HG03196 (cell line): ENCODE measurements at regions not wholly inside any gene's neighbourhood (a gene's known extent, or its start where the extent isn't known, plus 50 kb on each side); places are given as distances from the start of the nearest gene placed in this dataset.
"Not testable (repeated sequence)": the region's sequence is repeated elsewhere in the genome, so short reads cannot be mapped to it uniquely, and the experiment has no call there.

Source experiments
- ATAC-seq: cut with Tn5 transposase; IDR thresholded peaks from one replicate; pipeline ENCODE4 v1.9.1; 2021; ENCODE audit not compliant: unreplicated experiment

GRCh38 chr14:105653921-105654320 is 127.5 kb downstream of the TMEM121 start:
- not testable (repeated sequence) for ATAC-seq

- ATAC-seq: not testable (repeated sequence)
Measured at GRCh38 chr14:105659255-105659654, 132.9 kb downstream of the TMEM121 start.

- no peak for ATAC-seq
Measured at GRCh38 chr14:105659935-105660527, 133.6 kb downstream of the TMEM121 start.

- no peak for ATAC-seq
Measured at GRCh38 chr14:105660816-105661531, 134.6 kb downstream of the TMEM121 start.

GRCh38 chr14:105662043-105662442 is 135.7 kb downstream of the TMEM121 start:
- not testable (repeated sequence) for ATAC-seq

GRCh38 chr14:105662592-105662991 is 136.2 kb downstream of the TMEM121 start:
- not testable (repeated sequence) for ATAC-seq

- not testable (repeated sequence) for ATAC-seq
Measured at GRCh38 chr14:105663323-105663722, 136.9 kb downstream of the TMEM121 start.

- ATAC-seq: not testable (repeated sequence)
Measured at GRCh38 chr14:105663818-105664596, 137.6 kb downstream of the TMEM121 start.

- ATAC-seq: no peak
Measured at GRCh38 chr14:105664691-105665090, 138.3 kb downstream of the TMEM121 start.

GRCh38 chr14:105665247-105665950 is 139.0 kb downstream of the TMEM121 start:
- no peak for ATAC-seq

GRCh38 chr14:105665951-105666277 is 139.5 kb downstream of the TMEM121 start:
- ATAC-seq: no peak

- ATAC-seq: no peak
Measured at GRCh38 chr14:105666420-105666819, 140.0 kb downstream of the TMEM121 start.

- ATAC-seq: not testable (repeated sequence)
Measured at GRCh38 chr14:105666991-105667662, 140.7 kb downstream of the TMEM121 start.

GRCh38 chr14:105667663-105668020 is 141.3 kb downstream of the TMEM121 start:
- ATAC-seq: not testable (repeated sequence)

- not testable (repeated sequence) for ATAC-seq
Measured at GRCh38 chr14:105668021-105668420, 141.6 kb downstream of the TMEM121 start.

GRCh38 chr14:105668471-105669230 is 142.3 kb downstream of the TMEM121 start:
- not testable (repeated sequence) for ATAC-seq

GRCh38 chr14:105669231-105669610 is 142.8 kb downstream of the TMEM121 start:
- ATAC-seq: not testable (repeated sequence)

- not testable (repeated sequence) for ATAC-seq
Measured at GRCh38 chr14:105669646-105670045, 143.3 kb downstream of the TMEM121 start.

GRCh38 chr14:105672450-105673200 is 146.2 kb downstream of the TMEM121 start:
- ATAC-seq: not testable (repeated sequence)
